HepG2 (cell line): ENCODE measurements at regions not wholly inside any gene's neighbourhood (a gene's known extent, or its start where the extent isn't known, plus 50 kb on each side); places are given as distances from the start of the nearest gene placed in this dataset.
A peak's percentile ranks its signal among the peaks of the same experiment; 100 is the strongest.

ENCODE experiments used
- ADNP ChIP-seq: sonication (generic); formaldehyde crosslinking; IDR thresholded peaks from 2 replicates; pipeline ENCODE4 v1.4.0; 2020; ENCODE audit warnings: missing genetic modification reagents
- CTCF ChIP-seq: sonication (generic); formaldehyde crosslinking; IDR thresholded peaks from 2 replicates; pipeline ENCODE4 v1.5.0; 2020; ENCODE audit warnings: mild to moderate bottlenecking, missing genetic modification reagents, moderate library complexity
- HHEX ChIP-seq: IDR thresholded peaks from 2 replicates; pipeline ENCODE4 v1.6.1; 2016; ENCODE audit warnings: control low read depth
- KMT2A ChIP-seq: sonication (generic); formaldehyde crosslinking; IDR thresholded peaks from 2 replicates; pipeline ENCODE4 v1.4.0; 2020; ENCODE audit warnings: missing genetic modification reagents
- NKX3-1 ChIP-seq: sonication (generic); formaldehyde crosslinking; IDR thresholded peaks from 2 replicates; pipeline ENCODE4 v1.5.0; 2020; ENCODE audit warnings: missing genetic modification reagents
- POGZ ChIP-seq: sonication (generic); formaldehyde crosslinking; IDR thresholded peaks from 2 replicates; pipeline ENCODE4 v1.4.0; 2020; ENCODE audit warnings: mild to moderate bottlenecking, missing genetic modification reagents
- RXRB ChIP-seq: IDR thresholded peaks from 2 replicates; pipeline ENCODE4 v1.6.1; 2016; ENCODE audit warnings: borderline replicate concordance, missing genetic modification reagents, missing compliant biosample characterization
- SMARCE1 ChIP-seq: fragments of 450-650 bp; IDR thresholded peaks from 2 replicates; pipeline ENCODE4 v1.6.1; 2017; ENCODE audit warnings: borderline replicate concordance
- SMC3 ChIP-seq: IDR thresholded peaks from 2 replicates; pipeline ENCODE4 v1.6.1; 2011; ENCODE audit warnings: low read length, improper control_type of control experiment
- STAG1 ChIP-seq: sonication (generic); formaldehyde crosslinking; IDR thresholded peaks from 2 replicates; pipeline ENCODE4 v1.4.0; 2020; ENCODE audit warnings: missing genetic modification reagents
- TBX3 ChIP-seq: fragments of 450-650 bp; IDR thresholded peaks from 2 replicates; pipeline ENCODE4 v1.6.1; 2017; ENCODE audit warnings: antibody characterized with exemption, mild to moderate bottlenecking, inconsistent platforms, borderline replicate concordance
- TFDP1 ChIP-seq: IDR thresholded peaks from 2 replicates; pipeline ENCODE4 v1.6.1; 2016; ENCODE audit warnings: missing compliant biosample characterization, missing genetic modification reagents, borderline replicate concordance
- YEATS2 ChIP-seq: sonication (generic); formaldehyde crosslinking; IDR thresholded peaks from 2 replicates; pipeline ENCODE4 v1.4.0; 2020; ENCODE audit warnings: missing genetic modification reagents, borderline replicate concordance
- ZNF124 ChIP-seq: sonication (generic); formaldehyde crosslinking; IDR thresholded peaks from 2 replicates; pipeline ENCODE4 v1.4.0; 2020; ENCODE audit warnings: missing genetic modification reagents
- ZNF460 ChIP-seq: sonication (generic); formaldehyde crosslinking; IDR thresholded peaks from 2 replicates; pipeline ENCODE4 v1.5.1; 2020; ENCODE audit warnings: missing genetic modification reagents, mild to moderate bottlenecking, borderline replicate concordance
- ZNF484 ChIP-seq: sonication (generic); formaldehyde crosslinking; IDR thresholded peaks from 2 replicates; pipeline ENCODE4 v1.5.1; 2020; ENCODE audit warnings: mild to moderate bottlenecking, low read depth, missing genetic modification reagents, borderline replicate concordance
- ZNF580 ChIP-seq: IDR thresholded peaks from 2 replicates; pipeline ENCODE4 v1.6.1; 2016; ENCODE audit warnings: low read depth, borderline replicate concordance
- ZNF780A ChIP-seq: sonication (generic); formaldehyde crosslinking; IDR thresholded peaks from 2 replicates; pipeline ENCODE4 v1.8.0; 2022; ENCODE audit warnings: mild to moderate bottlenecking, missing genetic modification reagents, moderate library complexity
- TF ChIP-seq, protein P1 (sequence below): sonication (generic); formaldehyde crosslinking; IDR thresholded peaks from 2 replicates; pipeline ENCODE4 v1.4.0; 2020; ENCODE audit warnings: missing genetic modification reagents
- TF ChIP-seq, protein P2 (sequence below): sonication (generic); formaldehyde crosslinking; IDR thresholded peaks from 2 replicates; pipeline ENCODE4 v1.4.0; 2020; ENCODE audit warnings: missing genetic modification reagents, low read depth, mild to moderate bottlenecking, borderline replicate concordance

- TF ChIP-seq HHEX (CRISPR knock-in tag) (no peak), KMT2A (no peak), RXRB (peak; percentile 34; the same call in 1 of the 2 replicates), ZNF780A (CRISPR knock-in tag) (no peak), ZNF460 (no peak), TFDP1 (CRISPR knock-in tag) (no peak), ADNP (CRISPR knock-in tag) (no peak), ZNF580 (peak; percentile 50; the same call in 1 of the 2 replicates), SMARCE1 (no peak), POGZ (CRISPR knock-in tag) (peak; percentile 48; the same call in 1 of the 2 replicates), NKX3-1 (no peak), STAG1 (peak; percentile 85), YEATS2 (CRISPR knock-in tag) (peak; percentile 55; the same call in 1 of the 2 replicates), ZNF484 (CRISPR knock-in tag) (no peak), CTCF (peak; percentile 96), TBX3 (no peak), SMC3 (peak; percentile 89), ZNF124 (no peak)
- TF ChIP-seq, protein P1, sequence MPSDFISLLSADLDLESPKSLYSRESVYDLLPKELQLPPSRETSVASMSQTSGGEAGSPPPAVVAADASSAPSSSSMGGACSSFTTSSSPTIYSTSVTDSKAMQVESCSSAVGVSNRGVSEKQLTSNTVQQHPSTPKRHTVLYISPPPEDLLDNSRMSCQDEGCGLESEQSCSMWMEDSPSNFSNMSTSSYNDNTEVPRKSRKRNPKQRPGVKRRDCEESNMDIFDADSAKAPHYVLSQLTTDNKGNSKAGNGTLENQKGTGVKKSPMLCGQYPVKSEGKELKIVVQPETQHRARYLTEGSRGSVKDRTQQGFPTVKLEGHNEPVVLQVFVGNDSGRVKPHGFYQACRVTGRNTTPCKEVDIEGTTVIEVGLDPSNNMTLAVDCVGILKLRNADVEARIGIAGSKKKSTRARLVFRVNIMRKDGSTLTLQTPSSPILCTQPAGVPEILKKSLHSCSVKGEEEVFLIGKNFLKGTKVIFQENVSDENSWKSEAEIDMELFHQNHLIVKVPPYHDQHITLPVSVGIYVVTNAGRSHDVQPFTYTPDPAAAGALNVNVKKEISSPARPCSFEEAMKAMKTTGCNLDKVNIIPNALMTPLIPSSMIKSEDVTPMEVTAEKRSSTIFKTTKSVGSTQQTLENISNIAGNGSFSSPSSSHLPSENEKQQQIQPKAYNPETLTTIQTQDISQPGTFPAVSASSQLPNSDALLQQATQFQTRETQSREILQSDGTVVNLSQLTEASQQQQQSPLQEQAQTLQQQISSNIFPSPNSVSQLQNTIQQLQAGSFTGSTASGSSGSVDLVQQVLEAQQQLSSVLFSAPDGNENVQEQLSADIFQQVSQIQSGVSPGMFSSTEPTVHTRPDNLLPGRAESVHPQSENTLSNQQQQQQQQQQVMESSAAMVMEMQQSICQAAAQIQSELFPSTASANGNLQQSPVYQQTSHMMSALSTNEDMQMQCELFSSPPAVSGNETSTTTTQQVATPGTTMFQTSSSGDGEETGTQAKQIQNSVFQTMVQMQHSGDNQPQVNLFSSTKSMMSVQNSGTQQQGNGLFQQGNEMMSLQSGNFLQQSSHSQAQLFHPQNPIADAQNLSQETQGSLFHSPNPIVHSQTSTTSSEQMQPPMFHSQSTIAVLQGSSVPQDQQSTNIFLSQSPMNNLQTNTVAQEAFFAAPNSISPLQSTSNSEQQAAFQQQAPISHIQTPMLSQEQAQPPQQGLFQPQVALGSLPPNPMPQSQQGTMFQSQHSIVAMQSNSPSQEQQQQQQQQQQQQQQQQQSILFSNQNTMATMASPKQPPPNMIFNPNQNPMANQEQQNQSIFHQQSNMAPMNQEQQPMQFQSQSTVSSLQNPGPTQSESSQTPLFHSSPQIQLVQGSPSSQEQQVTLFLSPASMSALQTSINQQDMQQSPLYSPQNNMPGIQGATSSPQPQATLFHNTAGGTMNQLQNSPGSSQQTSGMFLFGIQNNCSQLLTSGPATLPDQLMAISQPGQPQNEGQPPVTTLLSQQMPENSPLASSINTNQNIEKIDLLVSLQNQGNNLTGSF = no peak
- TF ChIP-seq, protein P2, sequence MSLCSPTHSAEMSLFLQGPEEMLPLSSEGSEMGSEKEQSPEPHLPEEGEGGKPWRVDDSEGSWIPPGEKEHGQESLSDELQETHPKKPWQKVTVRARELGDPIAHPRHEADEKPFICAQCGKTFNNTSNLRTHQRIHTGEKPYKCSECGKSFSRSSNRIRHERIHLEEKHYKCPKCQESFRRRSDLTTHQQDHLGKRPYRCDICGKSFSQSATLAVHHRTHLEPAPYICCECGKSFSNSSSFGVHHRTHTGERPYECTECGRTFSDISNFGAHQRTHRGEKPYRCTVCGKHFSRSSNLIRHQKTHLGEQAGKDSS (CRISPR knock-in tag) = no peak
Measured at GRCh38 chr15:79595995-79596622, 164.0 kb downstream of the MINAR1 start (continued).
